RWPE2 (cell line): ENCODE measurements at regions not wholly inside any gene's neighbourhood (a gene's known extent, or its start where the extent isn't known, plus 50 kb on each side); places are given as distances from the start of the nearest gene placed in this dataset.

Experiments
- ATAC-seq: fragments of 200-7000 bp; cut with Tn5 transposase; 3 replicates; pipeline ENCODE4 v1.9.1; 2021; ENCODE audit warnings: low read depth
- DNase-seq: peaks from one replicate; pipeline ENCODE4 v3.0.0-alpha.2; 2020; ENCODE audit warnings: low spot score
- H3K27ac ChIP-seq: fragments of 450-650 bp; 2 replicates; pipeline ENCODE4 v1.5.1; 2017; ENCODE audit warnings: mild to moderate bottlenecking; ENCODE audit not compliant: poor library complexity, severe bottlenecking
- H3K27me3 ChIP-seq: fragments of 250-450 bp; sonication (Bioruptor Pico); 2 replicates; pipeline ENCODE4 v1.5.1; 2021; ENCODE audit warnings: mild to moderate bottlenecking, moderate library complexity; ENCODE audit not compliant: insufficient read depth, poor library complexity, severe bottlenecking
- H3K36me3 ChIP-seq: fragments of 250-450 bp; sonication (Bioruptor Pico); 2 replicates; pipeline ENCODE4 v1.5.1; 2020; ENCODE audit warnings: low read depth, mild to moderate bottlenecking, moderate library complexity
- H3K4me1 ChIP-seq: fragments of 250-450 bp; sonication (Bioruptor Pico); 2 replicates; pipeline ENCODE4 v1.5.1; 2021; ENCODE audit warnings: mild to moderate bottlenecking, moderate library complexity; ENCODE audit not compliant: insufficient read depth, poor library complexity, severe bottlenecking
- H3K4me3 ChIP-seq: fragments of 250-450 bp; sonication (Bioruptor Pico); 2 replicates; pipeline ENCODE4 v1.5.1; 2021; ENCODE audit warnings: mild to moderate bottlenecking, moderate library complexity; ENCODE audit not compliant: severe bottlenecking
- H3K9me3 ChIP-seq: fragments of 250-450 bp; sonication (Bioruptor Pico); 2 replicates; pipeline ENCODE4 v1.5.1; 2021; ENCODE audit warnings: mild to moderate bottlenecking, moderate library complexity; ENCODE audit not compliant: severe bottlenecking
- TF ChIP-seq, protein P1 (sequence below): fragments of 450-650 bp; IDR thresholded peaks from one replicate; pipeline ENCODE4 v1.5.1; 2017; ENCODE audit warnings: mild to moderate bottlenecking, moderate library complexity; ENCODE audit not compliant: poor library complexity, severe bottlenecking

DNA sequence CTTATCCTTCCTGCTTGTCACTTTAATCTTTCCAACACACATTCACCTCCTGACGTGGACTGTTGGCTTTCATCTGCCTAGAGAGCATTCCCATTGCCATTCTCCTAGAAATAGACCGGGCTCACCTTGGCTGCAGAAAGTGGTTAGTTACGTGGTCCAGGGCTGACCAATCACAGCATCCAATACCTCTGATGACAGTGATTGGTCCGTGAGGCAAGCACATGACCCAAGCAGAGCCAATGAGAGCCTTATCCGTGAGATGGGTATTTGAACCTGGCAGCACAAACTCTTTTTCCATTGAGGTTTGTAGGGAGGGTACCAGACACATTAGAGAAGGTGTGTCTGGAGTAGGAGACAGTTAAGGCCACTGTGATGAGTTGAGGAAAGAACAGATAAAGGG is 85.8 kb downstream of the MIAT start:
- no peaks in the 10 kb centered on the region for H3K36me3 ChIP-seq

DNA sequence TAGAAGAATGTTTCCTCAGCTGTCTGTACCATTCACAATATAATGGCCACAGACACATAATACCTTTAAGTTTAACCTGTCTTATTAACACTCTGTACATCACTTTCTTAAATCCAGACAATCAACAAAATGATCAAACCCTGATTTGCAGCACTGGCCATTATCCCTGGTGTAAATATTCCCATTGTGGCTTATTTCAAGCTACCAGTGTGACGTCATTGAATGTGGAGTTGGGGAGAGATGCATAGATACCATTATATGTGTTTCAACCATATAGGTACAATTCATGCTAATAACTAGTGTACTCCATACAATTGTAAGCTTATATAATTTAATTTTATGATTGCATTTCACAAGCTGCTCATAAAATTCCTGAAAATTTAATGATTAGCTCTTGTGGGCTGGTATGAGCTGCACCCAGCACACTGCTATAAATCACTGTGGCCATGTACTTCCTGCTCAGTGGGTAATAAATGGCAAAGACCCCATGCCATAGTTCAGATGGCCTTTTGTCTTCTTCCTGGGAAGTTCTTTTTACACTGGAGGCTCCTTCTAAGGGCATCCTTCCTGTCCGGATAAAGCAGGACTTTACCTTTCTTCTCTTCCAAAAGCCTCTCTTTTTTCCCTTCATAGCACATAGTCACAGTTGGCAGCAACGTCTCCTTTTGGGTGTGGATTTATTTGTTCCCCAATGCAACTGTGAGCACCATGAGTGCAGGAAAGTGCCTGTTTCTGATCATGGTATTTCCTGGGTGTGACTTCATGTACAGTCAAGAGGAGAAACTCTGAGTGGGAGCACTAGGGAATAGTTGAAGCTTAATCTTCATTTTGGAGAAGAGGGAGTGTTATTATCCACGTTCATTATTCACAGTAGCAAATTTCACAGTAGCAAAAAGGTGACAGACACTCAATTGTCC is 87.8 kb downstream of the MIAT start:
- Histone ChIP-seq H3K4me3 (no peak overlapping the region), H3K4me1 (peaks cover 5% of the 10 kb centered on the region), H3K36me3 (no peaks in the 10 kb centered on the region), H3K27ac (no peak overlapping the region), H3K27me3 (no peaks in the 10 kb centered on the region), H3K9me3 (no peaks in the 10 kb centered on the region)
- TF ChIP-seq, protein P1, sequence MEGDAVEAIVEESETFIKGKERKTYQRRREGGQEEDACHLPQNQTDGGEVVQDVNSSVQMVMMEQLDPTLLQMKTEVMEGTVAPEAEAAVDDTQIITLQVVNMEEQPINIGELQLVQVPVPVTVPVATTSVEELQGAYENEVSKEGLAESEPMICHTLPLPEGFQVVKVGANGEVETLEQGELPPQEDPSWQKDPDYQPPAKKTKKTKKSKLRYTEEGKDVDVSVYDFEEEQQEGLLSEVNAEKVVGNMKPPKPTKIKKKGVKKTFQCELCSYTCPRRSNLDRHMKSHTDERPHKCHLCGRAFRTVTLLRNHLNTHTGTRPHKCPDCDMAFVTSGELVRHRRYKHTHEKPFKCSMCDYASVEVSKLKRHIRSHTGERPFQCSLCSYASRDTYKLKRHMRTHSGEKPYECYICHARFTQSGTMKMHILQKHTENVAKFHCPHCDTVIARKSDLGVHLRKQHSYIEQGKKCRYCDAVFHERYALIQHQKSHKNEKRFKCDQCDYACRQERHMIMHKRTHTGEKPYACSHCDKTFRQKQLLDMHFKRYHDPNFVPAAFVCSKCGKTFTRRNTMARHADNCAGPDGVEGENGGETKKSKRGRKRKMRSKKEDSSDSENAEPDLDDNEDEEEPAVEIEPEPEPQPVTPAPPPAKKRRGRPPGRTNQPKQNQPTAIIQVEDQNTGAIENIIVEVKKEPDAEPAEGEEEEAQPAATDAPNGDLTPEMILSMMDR = no peak
- DNase-seq = no peak
- no peak for ATAC-seq

More for the DNA sequence above, 85.8 kb downstream of the MIAT start:
- TF ChIP-seq, protein P1 = no peak
- ATAC-seq (no peak), DNase-seq (no peak)
- Histone ChIP-seq H3K27me3 (no peaks in the 10 kb centered on the region), H3K4me1 (peaks cover 5% of the 10 kb centered on the region), H3K27ac (no peak overlapping the region), H3K9me3 (no peaks in the 10 kb centered on the region), H3K4me3 (no peak overlapping the region)

GRCh38 chr22:26746311-26746710 is 88.9 kb downstream of the MIAT start:
- ATAC-seq = no peak
- DNase-seq = no peak
- H3K9me3 ChIP-seq = no peaks in the 10 kb centered on the region
- TF ChIP-seq, protein P1 = no peak
- H3K4me1 ChIP-seq = peaks cover 5% of the 10 kb centered on the region
- H3K27ac ChIP-seq = no peak overlapping the region
- no peaks in the 10 kb centered on the region for H3K27me3 ChIP-seq
- H3K4me3 ChIP-seq = no peak overlapping the region
- no peaks in the 10 kb centered on the region for H3K36me3 ChIP-seq

GRCh38 chr22:26748845-26749244 is 91.5 kb downstream of the MIAT start:
- DNase-seq (no peak), ATAC-seq (no peak)
- H3K9me3 ChIP-seq = no peaks in the 10 kb centered on the region
- no peak overlapping the region for H3K27ac ChIP-seq
- no peaks in the 10 kb centered on the region for H3K36me3 ChIP-seq
- H3K4me1 ChIP-seq = peaks cover 5% of the 10 kb centered on the region
- H3K27me3 ChIP-seq = no peaks in the 10 kb centered on the region
- TF ChIP-seq, protein P1 = no peak
- H3K4me3 ChIP-seq = no peak overlapping the region

DNA sequence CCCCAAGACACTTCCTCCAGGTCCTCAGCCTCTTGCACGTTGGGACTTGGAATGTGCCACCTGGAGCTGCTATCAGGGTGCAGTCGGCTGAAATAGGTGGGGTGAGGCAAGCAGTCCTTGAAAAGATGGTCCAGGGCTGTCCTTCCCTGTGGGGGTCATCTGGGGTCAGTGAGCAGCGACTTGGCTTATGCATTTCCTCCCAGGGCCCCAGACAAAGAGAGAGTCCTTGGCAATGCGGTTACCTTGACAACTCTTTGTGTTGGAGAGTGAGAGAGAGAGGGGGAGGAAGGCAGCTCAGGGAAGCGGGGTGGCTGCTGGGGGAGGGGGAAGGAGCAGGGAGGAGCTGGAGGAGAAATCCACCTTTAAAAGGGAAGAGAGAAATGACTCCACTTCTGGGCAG is 93.8 kb downstream of the MIAT start:
- H3K27me3 ChIP-seq = no peaks in the 10 kb centered on the region
- no peak overlapping the region for H3K27ac ChIP-seq
- H3K9me3 ChIP-seq = no peaks in the 10 kb centered on the region
- no peaks in the 10 kb centered on the region for H3K36me3 ChIP-seq
- ATAC-seq (no peak), DNase-seq (no peak)
- H3K4me3 ChIP-seq = no peak overlapping the region
- no peaks in the 10 kb centered on the region for H3K4me1 ChIP-seq
- TF ChIP-seq, protein P1 = no peak
